T-helper 2 cell treated with Interferon-gamma antibody and Interleukin-4, amounts not matched to agents 100 ng/mL and 5 ng/mL, for 36 hours (primary cell): ENCODE measurements at regions not wholly inside any gene's neighbourhood (a gene's known extent, or its start where the extent isn't known, plus 50 kb on each side); places are given as distances from the start of the nearest gene placed in this dataset.

Source experiments
- intact Hi-C: fragments of 100-400 bp; cut with micrococcal nuclease; formaldehyde crosslinking; loops from one replicate; pipeline ENCODE4 v1.15.1; 2023

GRCh38 chr9:89873801-89874200 lies 269.0 kb downstream of the GADD45G start:
- intact Hi-C loops, result no loop called here

DNA sequence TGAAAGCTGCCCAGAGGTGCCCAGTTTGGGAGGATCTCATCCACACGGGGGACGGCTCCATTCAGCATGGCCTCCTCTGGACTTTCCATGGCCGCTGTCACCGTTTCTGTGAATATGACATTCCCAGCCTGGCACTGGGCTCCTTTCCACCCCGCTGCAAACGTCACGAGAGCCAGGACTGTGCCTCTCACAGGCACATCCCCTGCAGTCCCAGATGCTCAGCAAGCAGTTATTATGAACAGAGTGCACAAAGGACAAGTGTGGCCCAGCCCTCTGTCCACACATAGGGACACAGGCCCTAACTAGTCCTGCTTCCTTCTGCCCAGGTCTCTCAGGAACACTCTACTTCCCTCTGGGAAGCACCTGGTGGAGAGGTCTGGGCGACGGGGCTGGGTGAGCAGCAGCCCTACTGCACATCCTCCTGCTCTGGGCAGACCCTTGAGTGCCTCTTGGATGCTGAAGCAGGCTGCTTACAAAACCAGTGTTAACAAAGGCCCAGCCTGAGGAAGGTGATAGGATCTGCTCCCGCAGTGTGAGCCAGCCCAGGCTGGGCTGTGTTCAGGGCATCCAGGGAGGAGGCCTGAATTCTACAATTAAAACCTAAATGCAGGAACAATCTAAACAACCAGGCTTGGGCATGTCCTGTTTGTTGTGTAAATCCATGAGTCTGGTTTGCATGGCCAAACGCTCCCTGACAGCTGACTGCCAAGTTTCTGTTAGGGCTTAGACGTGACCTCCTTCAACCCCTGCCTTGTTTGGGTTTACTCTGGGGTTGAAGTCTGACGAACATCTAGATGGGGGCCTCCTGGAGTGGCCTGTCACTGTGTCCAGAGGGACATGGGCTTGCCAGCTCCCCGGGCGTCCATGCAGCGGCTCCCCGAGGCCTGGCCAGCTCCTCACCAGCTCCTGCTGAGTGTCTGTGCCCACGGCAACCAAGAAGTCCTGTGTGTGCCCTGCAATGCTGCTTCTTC lies 269.8 kb downstream of the GADD45G start:
- intact Hi-C loops, result no loop called here

- intact Hi-C loops, result no loop called here
Measured at GRCh38 chr9:89877051-89878002, 272.5 kb downstream of the GADD45G start.

DNA sequence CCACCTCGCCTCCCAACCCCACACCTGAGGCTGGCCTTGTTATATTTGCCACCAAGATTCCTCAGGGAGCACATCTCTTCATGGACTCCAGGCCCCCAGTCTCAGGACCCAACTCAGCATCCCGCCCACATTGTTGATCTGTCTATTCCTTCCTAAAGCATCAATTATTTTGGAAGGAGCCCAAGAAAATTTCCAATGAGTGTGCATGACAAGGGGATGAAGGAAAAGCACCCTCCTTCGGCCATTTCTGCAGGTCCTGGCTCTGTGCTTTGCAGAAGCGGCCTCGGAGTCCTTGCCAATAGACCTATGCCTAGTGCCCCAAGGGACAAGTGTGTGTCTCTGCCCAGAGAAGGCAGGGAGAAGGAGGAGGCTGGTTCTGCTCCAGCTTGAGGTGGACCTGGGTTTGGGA lies 273.2 kb downstream of the GADD45G start:
- intact Hi-C loops, result no loop called here

DNA sequence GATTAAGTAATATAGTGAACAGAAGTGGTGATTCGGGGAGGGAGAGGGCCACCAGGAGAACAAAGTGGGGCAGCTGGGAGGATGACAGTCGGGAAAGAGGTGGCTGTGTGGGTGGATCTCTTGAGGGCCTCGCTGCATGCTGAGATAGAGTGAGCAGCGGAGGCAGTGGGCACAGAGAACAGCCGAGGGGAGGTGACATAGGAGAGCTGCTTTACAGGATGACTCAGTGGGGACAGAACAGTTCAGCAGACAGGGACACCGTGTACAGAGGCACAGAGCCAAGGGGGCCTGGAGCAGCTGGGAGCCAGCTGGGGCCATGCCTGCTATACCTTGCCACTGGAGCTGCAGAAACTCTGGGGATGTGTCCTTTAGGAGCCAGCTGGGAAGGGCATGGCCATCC lies 273.9 kb downstream of the GADD45G start:
- intact Hi-C loops, result loop anchor here (1.0 kb wide), 1 partner anchor 275 kb away; no protein-coding TSS in a partner anchor

GRCh38 chr9:89879276-89879675 lies 274.5 kb downstream of the GADD45G start:
- intact Hi-C loops, result loop anchor here (1.0 kb wide), 1 partner anchor 276 kb away; no protein-coding TSS in a partner anchor

DNA sequence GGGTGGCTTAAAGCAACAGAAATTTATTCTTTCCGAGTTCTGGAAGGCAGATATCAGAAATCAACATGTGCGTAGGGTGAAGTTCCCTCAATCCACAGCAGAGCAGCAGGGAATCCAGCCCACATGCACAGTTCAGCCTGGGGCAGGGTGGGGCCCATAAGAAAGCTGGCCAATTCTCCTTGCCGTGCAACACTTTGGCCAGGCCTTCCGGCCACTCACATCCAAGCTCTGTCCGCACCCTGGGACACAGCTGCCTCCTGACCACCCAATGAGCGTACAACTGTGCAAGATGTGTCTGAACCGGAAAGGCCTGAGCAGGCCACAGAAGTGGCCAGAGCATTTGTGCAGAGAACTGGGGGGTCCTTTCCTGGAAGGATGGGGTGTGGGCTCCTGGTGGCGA lies 274.9 kb downstream of the GADD45G start:
- intact Hi-C loops, result loop anchor here (1.0 kb wide), 1 partner anchor 276 kb away; no protein-coding TSS in a partner anchor

DNA sequence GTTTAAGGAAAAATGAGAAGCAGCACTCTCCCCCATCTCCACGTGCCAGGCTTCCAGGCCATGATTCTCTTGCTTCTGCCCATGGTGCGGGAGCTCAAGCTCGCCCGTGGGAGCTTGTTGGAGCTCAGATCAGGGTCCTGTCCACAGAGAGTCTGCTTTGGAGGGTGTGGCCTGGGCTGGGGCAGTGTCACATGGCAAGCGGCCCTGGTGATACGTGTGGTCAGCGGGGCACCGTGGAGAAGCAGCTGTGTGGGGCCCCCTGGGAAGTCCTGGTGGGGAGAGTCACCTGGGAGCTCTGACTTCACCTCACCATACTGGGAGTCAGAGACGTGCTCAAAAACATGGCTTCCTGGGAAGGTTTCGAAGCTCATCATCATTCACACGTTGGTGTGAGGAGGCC lies 275.3 kb downstream of the GADD45G start:
- intact Hi-C loops, result no loop called here

GRCh38 chr9:89880721-89881120 lies 275.9 kb downstream of the GADD45G start:
- intact Hi-C loops, result no loop called here

- intact Hi-C loops, result no loop called here
Measured at GRCh38 chr9:89881431-89881830, 276.6 kb downstream of the GADD45G start.

GRCh38 chr9:89882930-89883361 lies 278.1 kb downstream of the GADD45G start:
- intact Hi-C loops, result no loop called here

DNA sequence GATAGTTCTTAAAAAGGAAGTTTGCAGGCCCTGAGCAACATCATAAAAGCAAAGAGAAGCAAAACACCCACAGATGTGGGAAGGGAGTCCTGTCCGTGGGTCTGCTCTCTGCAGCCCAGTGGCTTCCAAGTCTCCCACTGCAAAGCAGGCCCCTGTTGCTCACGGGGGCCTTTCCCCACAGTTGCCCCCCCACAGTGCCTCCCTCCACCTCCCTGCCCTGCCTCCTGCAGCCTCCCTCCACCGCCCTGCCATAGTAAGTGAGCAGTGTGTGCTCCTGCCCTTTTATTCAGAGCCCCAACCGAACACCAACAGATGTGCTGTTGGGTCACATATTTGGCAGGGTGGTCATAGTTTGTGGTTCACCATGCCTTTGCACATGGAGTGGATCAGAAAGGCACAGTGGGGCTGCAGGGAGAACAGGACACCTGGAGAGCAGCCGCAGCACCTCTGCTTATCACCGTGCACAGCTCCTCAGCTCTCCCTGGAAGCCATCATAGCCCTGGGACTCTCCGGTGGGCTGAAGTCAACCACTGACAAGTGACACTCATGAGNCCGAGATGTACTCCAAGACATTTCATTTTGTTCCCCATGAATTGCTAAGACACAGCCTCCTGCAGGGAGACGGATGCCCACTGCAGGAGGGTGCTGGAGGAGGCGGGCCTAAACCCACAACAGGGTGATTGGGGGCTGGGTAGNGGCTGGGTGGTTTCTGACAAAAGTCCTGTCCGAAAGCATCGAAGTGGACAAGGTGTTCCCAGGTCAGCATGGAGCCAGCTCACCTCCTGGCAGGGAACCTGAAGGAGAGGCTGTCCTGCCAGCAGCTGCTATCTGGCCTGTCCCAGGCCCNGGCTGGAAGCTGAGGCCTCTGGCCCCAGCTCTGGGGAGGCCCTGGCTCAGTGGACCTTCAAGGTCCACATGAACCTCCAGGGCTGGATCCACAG lies 278.9 kb downstream of the GADD45G start:
- intact Hi-C loops, result no loop called here

GRCh38 chr9:89884356-89885083 lies 279.7 kb downstream of the GADD45G start:
- intact Hi-C loops, result no loop called here

DNA sequence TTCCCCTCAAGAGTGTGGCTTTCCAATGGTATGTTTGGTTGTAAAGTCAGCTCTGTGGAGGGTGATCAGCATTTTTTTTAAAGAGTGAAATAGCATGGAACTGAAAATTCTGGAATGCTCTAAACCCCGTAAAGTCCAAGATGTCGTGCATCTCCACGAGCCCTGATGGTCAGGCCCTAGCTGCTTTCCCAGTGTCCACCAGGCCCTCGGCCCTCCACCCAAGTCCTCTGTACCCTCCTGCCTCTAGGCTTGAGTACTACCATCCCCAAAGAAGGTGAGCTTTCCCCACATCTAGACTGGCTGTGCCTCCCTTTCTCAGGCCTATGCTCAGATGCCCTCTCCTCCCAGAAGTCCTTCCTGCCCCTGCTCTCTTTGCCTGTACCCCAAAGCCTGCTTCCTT lies 280.3 kb downstream of the GADD45G start:
- intact Hi-C loops, result no loop called here

- intact Hi-C loops, result no loop called here
Measured at GRCh38 chr9:89886281-89886700, 281.5 kb downstream of the GADD45G start.

- intact Hi-C loops, result no loop called here
Measured at GRCh38 chr9:89887286-89887685, 282.5 kb downstream of the GADD45G start.

GRCh38 chr9:89888233-89888632 lies 283.4 kb downstream of the GADD45G start:
- intact Hi-C loops, result no loop called here

- intact Hi-C loops, result no loop called here
Measured at GRCh38 chr9:89888677-89889076, 283.9 kb downstream of the GADD45G start.

DNA sequence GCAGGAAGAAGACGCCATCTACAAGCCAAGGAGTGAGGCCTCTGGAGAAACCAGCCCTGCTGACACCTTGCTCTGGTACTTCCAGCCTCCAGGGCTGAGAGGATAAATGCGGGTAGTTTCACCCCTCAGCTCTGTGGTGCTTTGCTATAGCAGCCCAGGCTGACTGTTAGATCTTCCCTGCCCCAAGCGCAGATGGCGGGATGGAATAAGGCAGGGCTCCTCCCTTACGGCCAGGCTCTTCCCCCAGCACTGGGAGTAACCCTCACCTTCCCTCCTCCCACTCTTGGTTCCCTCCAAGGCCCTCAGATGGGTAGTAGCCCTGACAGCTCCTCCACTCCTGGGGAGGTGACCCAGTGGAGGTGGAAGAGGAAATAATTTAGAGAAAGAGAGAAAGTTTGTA lies 285.1 kb downstream of the GADD45G start:
- intact Hi-C loops, result no loop called here
